ENCODE measurements at regions not wholly inside any gene's neighbourhood (a gene's known extent, or its start where the extent isn't known, plus 50 kb on each side); places are given as distances from the start of the nearest gene placed in this dataset.

- 81 to 82% methylated on average over 4 to 5 of the region's 6 CpGs for WGBS, 2 donors (ENCODE audit: low coverage in 1 of 2)
- no peak for TF ChIP-seq EP300 (IDR thresholded peaks at IDR 0.05)
- TF ChIP-seq POLR2AphosphoS5 (IDR thresholded peaks at IDR 0.05) = no peak
- no peak for TF ChIP-seq POLR2A (IDR thresholded peaks at IDR 0.05)
- no peak for TF ChIP-seq CTCF (IDR thresholded peaks at IDR 0.05)
- no peak overlapping the region for H3K27ac ChIP-seq
These were observed 173.7 kb downstream of the SLC24A2 start for GRCh38 chr9:19615036-19615624.

GRCh38 chr9:19614294-19614693, 174.5 kb downstream of the SLC24A2 start:
- ATAC-seq = no peak
- Histone ChIP-seq H3K27ac (no peak overlapping the region), H3K27me3 (no peaks in the 10 kb centered on the region), H3K36me3 (no peaks in the 10 kb centered on the region), H3K4me3 (no peak overlapping the region), H3K9me3 (no peaks in the 10 kb centered on the region), H3K4me1 (no peaks in the 10 kb centered on the region)
- no peak for TF ChIP-seq EP300 (IDR thresholded peaks at IDR 0.05)
- no peak for TF ChIP-seq POLR2A (IDR thresholded peaks at IDR 0.05)
- no peak for TF ChIP-seq POLR2AphosphoS5 (IDR thresholded peaks at IDR 0.05)

More at GRCh38 chr9:19615036-19615624, 173.7 kb downstream of the SLC24A2 start:
- Histone ChIP-seq H3K27me3 (peaks cover 7% of the 10 kb centered on the region), H3K4me3 (no peak overlapping the region), H3K4me1 (no peaks in the 10 kb centered on the region), H3K9me3 (no peaks in the 10 kb centered on the region), H3K36me3 (no peaks in the 10 kb centered on the region)
- no peak for ATAC-seq

GRCh38 chr9:19600538-19600937, 188.3 kb downstream of the SLC24A2 start:
- TF ChIP-seq POLR2A (IDR thresholded peaks at IDR 0.05) (no peak), POLR2AphosphoS5 (IDR thresholded peaks at IDR 0.05) (no peak), CTCF (IDR thresholded peaks at IDR 0.05) (no peak), EP300 (IDR thresholded peaks at IDR 0.05) (no peak)
- no peaks in the 10 kb centered on the region for H3K9me3 ChIP-seq
- H3K27me3 ChIP-seq = no peaks in the 10 kb centered on the region
- H3K27ac ChIP-seq = no peak overlapping the region
- no peaks in the 10 kb centered on the region for H3K4me1 ChIP-seq
- no peak for ATAC-seq
- no peaks in the 10 kb centered on the region for H3K36me3 ChIP-seq
- 86 to 100% methylated on average over 2 of the region's 2 CpGs for WGBS, 2 donors (ENCODE audit: low coverage in 1 of 2)
- no peak overlapping the region for H3K4me3 ChIP-seq

- Histone ChIP-seq H3K27me3 (no peaks in the 10 kb centered on the region), H3K4me3 (no peak overlapping the region), H3K27ac (no peak overlapping the region), H3K4me1 (no peaks in the 10 kb centered on the region), H3K36me3 (no peaks in the 10 kb centered on the region), H3K9me3 (no peaks in the 10 kb centered on the region)
- 81 to 83% methylated on average over 2 of the region's 2 CpGs for WGBS, 2 donors (ENCODE audit: low coverage in 1 of 2)
- ATAC-seq = no peak
- TF ChIP-seq POLR2A (IDR thresholded peaks at IDR 0.05) (no peak), EP300 (IDR thresholded peaks at IDR 0.05) (no peak), POLR2AphosphoS5 (IDR thresholded peaks at IDR 0.05) (no peak), CTCF (IDR thresholded peaks at IDR 0.05) (no peak)
These were observed 189.9 kb downstream of the ACER2 start for GRCh38 chr9:19598722-19599121.

GRCh38 chr9:19597176-19597575, 188.4 kb downstream of the ACER2 start:
- peaks cover 8% of the 10 kb centered on the region for H3K27me3 ChIP-seq
- no peak for TF ChIP-seq CTCF (IDR thresholded peaks at IDR 0.05)
- no peak for TF ChIP-seq POLR2AphosphoS5 (IDR thresholded peaks at IDR 0.05)
- TF ChIP-seq POLR2A (IDR thresholded peaks at IDR 0.05) = no peak
- no peak for TF ChIP-seq EP300 (IDR thresholded peaks at IDR 0.05)
- no peaks in the 10 kb centered on the region for H3K36me3 ChIP-seq
- no peak for ATAC-seq
- no peaks in the 10 kb centered on the region for H3K4me1 ChIP-seq
- 38 to 65% methylated on average over 4 of the region's 4 CpGs for WGBS, 2 donors (ENCODE audit: low coverage in 1 of 2)
- no peaks in the 10 kb centered on the region for H3K9me3 ChIP-seq
- no peak overlapping the region for H3K4me3 ChIP-seq
- no peak overlapping the region for H3K27ac ChIP-seq

Measured in gastroesophageal sphincter (tissue), 4 donors.